ENCODE measurements at regions not wholly inside any gene's neighbourhood (a gene's known extent, or its start where the extent isn't known, plus 50 kb on each side); places are given as distances from the start of the nearest gene placed in this dataset.

- Mint-ChIP-seq H3K4me3 (ENCODE audit: unreplicated experiment) (no peak overlapping the region), H3K4me1 (ENCODE audit: unreplicated experiment) (peaks cover 21% of the 10 kb centered on the region), H3K27me3 (ENCODE audit: unreplicated experiment) (peaks cover 5% of the 10 kb centered on the region), H3K9me3 (ENCODE audit: unreplicated experiment) (no peaks in the 10 kb centered on the region), H3K27ac (ENCODE audit: unreplicated experiment) (no peak overlapping the region), H3K36me3 (ENCODE audit: low read depth, unreplicated experiment) (no peaks in the 10 kb centered on the region)
- no peak for TF ChIP-seq CTCF (IDR thresholded peaks at IDR 0.05; ENCODE audit: unreplicated experiment)
- DNase-seq (ENCODE audit: low spot score), result no peak
Observed at GRCh38 chr11:45395947-45396346, 109.8 kb upstream of the SYT13 start.

- no peak for DNase-seq (ENCODE audit: low spot score)
- no peaks in the 10 kb centered on the region for H3K9me3 Mint-ChIP-seq (ENCODE audit: unreplicated experiment)
- TF ChIP-seq CTCF (IDR thresholded peaks at IDR 0.05; ENCODE audit: unreplicated experiment), result no peak
- no peaks in the 10 kb centered on the region for H3K36me3 Mint-ChIP-seq (ENCODE audit: low read depth, unreplicated experiment)
- peaks cover 16% of the 10 kb centered on the region for H3K4me1 Mint-ChIP-seq (ENCODE audit: unreplicated experiment)
- no peak overlapping the region for H3K27ac Mint-ChIP-seq (ENCODE audit: unreplicated experiment)
- no peak overlapping the region for H3K4me3 Mint-ChIP-seq (ENCODE audit: unreplicated experiment)
- peaks cover 5% of the 10 kb centered on the region for H3K27me3 Mint-ChIP-seq (ENCODE audit: unreplicated experiment)
Observed at GRCh38 chr11:45395421-45395820, 109.3 kb upstream of the SYT13 start.

- Mint-ChIP-seq H3K9me3 (ENCODE audit: unreplicated experiment) (no peaks in the 10 kb centered on the region), H3K4me1 (ENCODE audit: unreplicated experiment) (peaks cover 8% of the 10 kb centered on the region)
Observed at GRCh38 chr11:45394294-45395085, 108.3 kb upstream of the SYT13 start.

GRCh38 chr11:45393826-45394225 is 107.7 kb upstream of the SYT13 start:
- Mint-ChIP-seq H3K27me3 (ENCODE audit: unreplicated experiment) (peaks cover 5% of the 10 kb centered on the region), H3K36me3 (ENCODE audit: low read depth, unreplicated experiment) (no peaks in the 10 kb centered on the region), H3K4me1 (ENCODE audit: unreplicated experiment) (peaks cover 5% of the 10 kb centered on the region), H3K9me3 (ENCODE audit: unreplicated experiment) (no peaks in the 10 kb centered on the region), H3K27ac (ENCODE audit: unreplicated experiment) (no peak overlapping the region), H3K4me3 (ENCODE audit: unreplicated experiment) (no peak overlapping the region)
- no peak for TF ChIP-seq CTCF (IDR thresholded peaks at IDR 0.05; ENCODE audit: unreplicated experiment)
- no peak for DNase-seq (ENCODE audit: low spot score)

More at GRCh38 chr11:45394294-45395085, 108.3 kb upstream of the SYT13 start:
- peaks cover 5% of the 10 kb centered on the region for H3K27me3 Mint-ChIP-seq (ENCODE audit: unreplicated experiment)
- no peak overlapping the region for H3K4me3 Mint-ChIP-seq (ENCODE audit: unreplicated experiment)
- H3K27ac Mint-ChIP-seq (ENCODE audit: unreplicated experiment), result no peak overlapping the region
- TF ChIP-seq CTCF (IDR thresholded peaks at IDR 0.05; ENCODE audit: unreplicated experiment), result no peak
- DNase-seq (ENCODE audit: low spot score), result no peak
- H3K36me3 Mint-ChIP-seq (ENCODE audit: low read depth, unreplicated experiment), result no peaks in the 10 kb centered on the region

GRCh38 chr11:45393334-45393733 is 107.2 kb upstream of the SYT13 start:
- no peak overlapping the region for H3K4me3 Mint-ChIP-seq (ENCODE audit: unreplicated experiment)
- H3K9me3 Mint-ChIP-seq (ENCODE audit: unreplicated experiment), result no peaks in the 10 kb centered on the region
- H3K27me3 Mint-ChIP-seq (ENCODE audit: unreplicated experiment), result peaks cover 5% of the 10 kb centered on the region
- peaks cover 5% of the 10 kb centered on the region for H3K4me1 Mint-ChIP-seq (ENCODE audit: unreplicated experiment)
- DNase-seq (ENCODE audit: low spot score), result no peak
- H3K27ac Mint-ChIP-seq (ENCODE audit: unreplicated experiment), result no peak overlapping the region
- TF ChIP-seq CTCF (IDR thresholded peaks at IDR 0.05; ENCODE audit: unreplicated experiment), result no peak
- H3K36me3 Mint-ChIP-seq (ENCODE audit: low read depth, unreplicated experiment), result no peaks in the 10 kb centered on the region
